Esophagus squamous epithelium (tissue), 4 donors: ENCODE measurements at regions not wholly inside any gene's neighbourhood (a gene's known extent, or its start where the extent isn't known, plus 50 kb on each side); places are given as distances from the start of the nearest gene placed in this dataset.

Experiments used
- POLR2A ChIP-seq, 4 donors: fragments of 450-650 bp; IDR thresholded peaks; one replicate each; pipeline ENCODE4 v1.6.1; 2017; ENCODE audit warnings: antibody characterized with exemption in 4 of 4, mild to moderate bottlenecking in 4 of 4, moderate library complexity in 3 of 4
- TF ChIP-seq, protein P1 (sequence below), 6 experiments: fragments of 450-650 bp in 4 of 6; fragments of 200-600 bp in 2 of 6; sonication (generic) in 2 of 6; IDR thresholded peaks; one replicate each; pipeline ENCODE4 v1.5.1; 2016 to 2019; ENCODE audit warnings: antibody characterized with exemption in 6 of 6, mild to moderate bottlenecking in 4 of 6, moderate library complexity in 4 of 6

DNA sequence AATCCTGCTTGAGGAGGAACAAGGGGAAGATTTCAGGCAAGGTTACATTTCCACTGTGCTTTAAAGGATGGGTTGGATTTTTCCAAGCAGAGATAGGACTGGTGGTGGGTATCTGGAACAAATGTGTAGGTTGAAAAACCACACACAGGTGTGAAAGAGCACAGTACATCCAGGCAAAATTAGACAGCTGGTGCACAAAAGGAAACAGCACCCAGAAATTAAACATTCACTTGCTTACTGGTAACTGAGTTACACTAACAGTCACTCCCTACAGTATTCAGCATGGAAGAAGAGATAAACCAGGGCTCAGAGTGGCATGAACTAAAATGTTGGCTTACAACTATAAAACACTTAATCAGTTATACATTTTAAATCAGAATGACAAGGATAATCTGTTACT lies 81.5 kb upstream of the RASEF start:
- TF ChIP-seq, protein P1, sequence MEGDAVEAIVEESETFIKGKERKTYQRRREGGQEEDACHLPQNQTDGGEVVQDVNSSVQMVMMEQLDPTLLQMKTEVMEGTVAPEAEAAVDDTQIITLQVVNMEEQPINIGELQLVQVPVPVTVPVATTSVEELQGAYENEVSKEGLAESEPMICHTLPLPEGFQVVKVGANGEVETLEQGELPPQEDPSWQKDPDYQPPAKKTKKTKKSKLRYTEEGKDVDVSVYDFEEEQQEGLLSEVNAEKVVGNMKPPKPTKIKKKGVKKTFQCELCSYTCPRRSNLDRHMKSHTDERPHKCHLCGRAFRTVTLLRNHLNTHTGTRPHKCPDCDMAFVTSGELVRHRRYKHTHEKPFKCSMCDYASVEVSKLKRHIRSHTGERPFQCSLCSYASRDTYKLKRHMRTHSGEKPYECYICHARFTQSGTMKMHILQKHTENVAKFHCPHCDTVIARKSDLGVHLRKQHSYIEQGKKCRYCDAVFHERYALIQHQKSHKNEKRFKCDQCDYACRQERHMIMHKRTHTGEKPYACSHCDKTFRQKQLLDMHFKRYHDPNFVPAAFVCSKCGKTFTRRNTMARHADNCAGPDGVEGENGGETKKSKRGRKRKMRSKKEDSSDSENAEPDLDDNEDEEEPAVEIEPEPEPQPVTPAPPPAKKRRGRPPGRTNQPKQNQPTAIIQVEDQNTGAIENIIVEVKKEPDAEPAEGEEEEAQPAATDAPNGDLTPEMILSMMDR (IDR thresholded peaks at IDR 0.05): no peak
- no peak for TF ChIP-seq POLR2A (IDR thresholded peaks at IDR 0.05)
